ENCODE measurements at regions not wholly inside any gene's neighbourhood (a gene's known extent, or its start where the extent isn't known, plus 50 kb on each side); places are given as distances from the start of the nearest gene placed in this dataset.
"Not testable (repeated sequence)": the region's sequence is repeated elsewhere in the genome, so short reads cannot be mapped to it uniquely, and the experiment has no call there.

GRCh38 chr7:142698429-142698828, 50.8 kb upstream of the PRSS1 start:
- DNase-seq (ENCODE audit: low spot score) = no peak

- DNase-seq (ENCODE audit: low spot score) = no peak
Measured at GRCh38 chr7:142697270-142697669, 52.0 kb upstream of the PRSS1 start.

- no peak for DNase-seq (ENCODE audit: low spot score)
Measured at GRCh38 chr7:142696456-142697179, 52.7 kb upstream of the PRSS1 start.

- no peak for DNase-seq (ENCODE audit: low spot score)
Measured at GRCh38 chr7:142693911-142694310, 55.4 kb upstream of the PRSS1 start.

GRCh38 chr7:142690554-142691182, 58.6 kb upstream of the PRSS1 start:
- DNase-seq (ENCODE audit: low spot score) = no peak

GRCh38 chr7:142689439-142690120, 59.7 kb upstream of the PRSS1 start:
- DNase-seq (ENCODE audit: low spot score) = no peak

GRCh38 chr7:142685877-142686508, 63.3 kb upstream of the PRSS1 start:
- DNase-seq (ENCODE audit: low spot score) = no peak

- DNase-seq (ENCODE audit: low spot score) = no peak
Measured at GRCh38 chr7:142681314-142682092, 67.8 kb upstream of the PRSS1 start.

- no peak for DNase-seq (ENCODE audit: low spot score)
Measured at GRCh38 chr7:142671506-142671905, 77.8 kb upstream of the PRSS1 start.

GRCh38 chr7:142670511-142670910, 78.8 kb upstream of the PRSS1 start:
- no peak for DNase-seq (ENCODE audit: low spot score)

GRCh38 chr7:142669074-142669654, 80.1 kb upstream of the PRSS1 start:
- no peak for DNase-seq (ENCODE audit: low spot score)

- no peak for DNase-seq (ENCODE audit: low spot score)
Measured at GRCh38 chr7:142668495-142668894, 80.8 kb upstream of the PRSS1 start.

GRCh38 chr7:142657376-142657775, 91.9 kb upstream of the PRSS1 start:
- DNase-seq (ENCODE audit: low spot score) = no peak

GRCh38 chr7:142654398-142654797, 94.9 kb upstream of the PRSS1 start:
- no peak for DNase-seq (ENCODE audit: low spot score)

- DNase-seq (ENCODE audit: low spot score) = no peak
Measured at GRCh38 chr7:142647749-142648148, 101.5 kb upstream of the PRSS1 start.

GRCh38 chr7:142646386-142647140, 102.7 kb upstream of the PRSS1 start:
- peak; percentile 89 for DNase-seq (ENCODE audit: low spot score)

- DNase-seq (ENCODE audit: low spot score) = peak; percentile 51
Measured at GRCh38 chr7:142645777-142646176, 103.5 kb upstream of the PRSS1 start.

- no peak for DNase-seq (ENCODE audit: low spot score)
Measured at GRCh38 chr7:142642316-142642715, 107.0 kb upstream of the PRSS1 start.

GRCh38 chr7:142641252-142641651, 108.0 kb upstream of the PRSS1 start:
- not testable (repeated sequence) for DNase-seq (ENCODE audit: low spot score)

GRCh38 chr7:142638581-142638980, 110.7 kb upstream of the PRSS1 start:
- DNase-seq (ENCODE audit: low spot score) = no peak
